Activated naive CD8-positive, alpha-beta T cell treated with anti-CD3 and anti-CD28 coated beads, Interleukin-2, amount 10 ng/mL, durations not matched to agents 7 days and 5 days (primary cell): ENCODE measurements at regions not wholly inside any gene's neighbourhood (a gene's known extent, or its start where the extent isn't known, plus 50 kb on each side); places are given as distances from the start of the nearest gene placed in this dataset.

Experiments used
- ATAC-seq: fragments of 150-1000 bp; cut with Tn5 transposase; one replicate; pipeline ENCODE4 v1.10.0; 2021; ENCODE audit warnings: low read depth, moderate library complexity
- POLR2A ChIA-PET: fragments of 350-600 bp; sonication (Branson Sonifier 250); formaldehyde crosslinking; loops from one replicate; lab custom pipeline; 2021; ENCODE audit warnings: antibody characterized with exemption; lab: Charles Lee
- DNase-seq: peaks from one replicate; pipeline ENCODE4 v3.0.0; 2021
- H3K27ac Mint-ChIP-seq: one replicate; pipeline ENCODE4 v1.8.0; 2022; ENCODE audit warnings: mild to moderate bottlenecking, mixed read lengths
- H3K27me3 Mint-ChIP-seq: one replicate; pipeline ENCODE4 v1.8.0; 2022; ENCODE audit warnings: mild to moderate bottlenecking, moderate library complexity, mixed read lengths
- H3K36me3 Mint-ChIP-seq: one replicate; pipeline ENCODE4 v1.8.0; 2021; ENCODE audit warnings: mild to moderate bottlenecking, mixed read lengths
- H3K4me1 Mint-ChIP-seq: one replicate; pipeline ENCODE4 v1.8.0; 2021; ENCODE audit warnings: mixed read lengths
- H3K4me3 Mint-ChIP-seq: one replicate; pipeline ENCODE4 v1.8.0; 2022; ENCODE audit warnings: mild to moderate bottlenecking, moderate library complexity, mixed read lengths
- H3K9me3 Mint-ChIP-seq: one replicate; pipeline ENCODE4 v1.8.0; 2021; ENCODE audit warnings: mixed read lengths

DNA sequence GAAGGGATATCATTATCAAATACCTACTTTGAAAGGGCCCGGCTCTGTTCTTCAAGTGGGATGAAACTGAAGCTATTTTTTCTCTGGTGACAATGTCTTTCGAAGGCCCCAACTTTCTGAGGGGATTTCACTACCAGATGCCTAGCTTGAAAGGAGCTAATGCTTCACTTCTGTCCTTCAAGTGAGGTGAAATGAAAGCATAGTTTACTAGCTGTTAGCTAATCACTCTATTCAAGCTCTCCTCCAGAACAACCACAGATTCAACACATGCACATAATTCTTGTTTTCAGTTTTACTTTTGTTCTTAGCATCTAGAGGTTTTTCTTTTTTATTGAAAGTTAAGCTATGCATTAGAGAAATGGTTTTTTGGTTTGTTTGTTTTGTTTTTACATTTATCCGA is 571.4 kb downstream of the NOVA1 start:
- Mint-ChIP-seq H3K4me1 (no peaks in the 10 kb centered on the region), H3K27ac (no peak overlapping the region), H3K4me3 (no peak overlapping the region), H3K9me3 (peaks cover 5% of the 10 kb centered on the region), H3K27me3 (no peaks in the 10 kb centered on the region), H3K36me3 (no peaks in the 10 kb centered on the region)
- POLR2A ChIA-PET: no interaction called here
- ATAC-seq (no peak), DNase-seq (no peak)

DNA sequence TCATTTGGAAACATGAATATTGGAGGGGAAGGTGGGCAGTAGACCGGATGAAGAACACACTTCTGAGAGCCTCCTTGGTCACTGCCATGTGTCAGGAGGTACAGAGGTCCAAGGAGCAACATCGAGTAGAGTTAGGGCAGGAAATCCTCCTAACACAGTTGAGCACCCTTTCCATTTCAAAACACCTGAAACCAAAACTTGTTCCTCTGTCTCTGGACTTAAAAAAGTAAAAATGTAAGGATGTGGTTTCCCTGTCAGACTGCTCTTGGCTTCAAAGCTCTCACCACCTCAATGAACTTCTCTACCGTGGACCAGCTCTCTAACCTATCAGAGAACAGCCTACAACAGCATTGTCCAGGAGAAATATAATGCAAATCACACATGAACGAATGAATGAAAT is 573.9 kb downstream of the NOVA1 start:
- no peaks in the 10 kb centered on the region for H3K4me1 Mint-ChIP-seq
- POLR2A ChIA-PET: no interaction called here
- no peaks in the 10 kb centered on the region for H3K36me3 Mint-ChIP-seq
- no peaks in the 10 kb centered on the region for H3K27me3 Mint-ChIP-seq
- ATAC-seq (no peak), DNase-seq (no peak)
- no peak overlapping the region for H3K27ac Mint-ChIP-seq
- H3K9me3 Mint-ChIP-seq: peaks cover 5% of the 10 kb centered on the region
- no peak overlapping the region for H3K4me3 Mint-ChIP-seq

DNA sequence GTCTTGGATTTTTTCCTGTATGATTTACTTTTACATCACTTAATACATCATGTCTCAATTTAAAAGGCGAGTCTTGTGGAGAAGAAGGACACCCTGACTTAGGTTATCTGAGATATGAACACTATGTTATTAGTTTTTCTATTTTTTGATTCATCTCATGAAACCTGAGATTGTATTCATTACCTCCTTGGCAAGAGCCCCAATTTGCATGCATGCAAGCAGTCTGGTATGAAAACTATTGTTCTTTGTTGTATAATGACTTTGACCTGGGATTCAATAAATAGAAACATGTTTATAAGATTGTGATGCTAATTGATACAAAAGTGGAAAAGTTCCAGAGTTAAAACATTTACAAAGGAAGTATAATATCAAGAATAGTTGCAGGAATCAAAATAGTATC is 576.1 kb downstream of the NOVA1 start:
- H3K4me1 Mint-ChIP-seq: no peaks in the 10 kb centered on the region
- no peak for DNase-seq
- POLR2A ChIA-PET: no interaction called here
- peaks cover 5% of the 10 kb centered on the region for H3K9me3 Mint-ChIP-seq
- no peaks in the 10 kb centered on the region for H3K36me3 Mint-ChIP-seq
- no peak for ATAC-seq
- no peaks in the 10 kb centered on the region for H3K27me3 Mint-ChIP-seq
- H3K4me3 Mint-ChIP-seq: no peak overlapping the region
- H3K27ac Mint-ChIP-seq: no peak overlapping the region

DNA sequence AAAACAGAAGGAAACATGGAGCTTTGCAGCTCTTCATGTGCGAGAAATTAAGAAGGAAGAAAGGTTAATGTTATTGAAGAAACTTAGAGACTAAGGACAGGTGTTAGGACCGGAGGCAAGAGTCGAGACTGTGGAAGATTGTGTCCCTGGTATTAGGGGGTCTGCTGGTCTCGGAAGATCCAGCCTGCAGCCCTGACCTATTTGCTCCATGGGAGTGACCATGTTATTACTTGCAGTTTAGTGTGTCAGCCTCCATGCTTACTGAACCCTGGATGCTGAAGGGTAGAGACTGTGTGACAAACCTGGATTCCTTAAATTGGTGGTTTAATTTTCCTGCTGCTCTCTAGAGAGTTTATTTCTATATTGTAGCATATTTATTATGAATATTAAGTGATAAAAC is 580.6 kb downstream of the NOVA1 start:
- POLR2A ChIA-PET: no interaction called here
- DNase-seq (no peak), ATAC-seq (no peak)
- peaks cover 8% of the 10 kb centered on the region for H3K9me3 Mint-ChIP-seq
- H3K36me3 Mint-ChIP-seq: no peaks in the 10 kb centered on the region
- no peaks in the 10 kb centered on the region for H3K4me1 Mint-ChIP-seq
- no peak overlapping the region for H3K27ac Mint-ChIP-seq
- no peaks in the 10 kb centered on the region for H3K27me3 Mint-ChIP-seq
- H3K4me3 Mint-ChIP-seq: no peak overlapping the region

DNA sequence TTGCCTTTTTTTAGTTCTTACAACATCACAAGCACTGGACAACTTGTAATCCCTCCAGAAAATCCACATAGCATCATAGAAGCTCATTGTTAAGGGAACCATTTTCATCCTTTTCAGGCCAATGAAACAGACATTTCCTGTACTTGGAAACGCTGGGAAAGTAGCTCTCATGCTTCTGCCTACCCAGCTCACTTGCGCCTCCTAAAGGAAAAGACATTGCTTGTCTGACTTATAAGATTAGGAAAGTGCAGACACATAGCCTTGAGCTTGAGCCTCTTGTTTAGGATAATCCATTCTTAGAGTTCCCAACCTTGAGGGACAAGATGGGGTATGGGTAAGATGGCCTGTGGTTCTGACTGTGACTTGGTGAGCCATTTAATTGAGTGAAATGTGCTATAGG is 589.5 kb downstream of the NOVA1 start:
- no peak for DNase-seq
- H3K9me3 Mint-ChIP-seq: peaks cover 6% of the 10 kb centered on the region
- no peak for ATAC-seq
- no peaks in the 10 kb centered on the region for H3K27me3 Mint-ChIP-seq
- no peak overlapping the region for H3K4me3 Mint-ChIP-seq
- no peak overlapping the region for H3K27ac Mint-ChIP-seq
- H3K4me1 Mint-ChIP-seq: no peaks in the 10 kb centered on the region
- no peaks in the 10 kb centered on the region for H3K36me3 Mint-ChIP-seq
- POLR2A ChIA-PET: no interaction called here

GRCh38 chr14:26004342-26004741 is 593.5 kb downstream of the NOVA1 start:
- DNase-seq (no peak), ATAC-seq (no peak)
- Mint-ChIP-seq H3K4me1 (no peaks in the 10 kb centered on the region), H3K9me3 (peaks cover 1% of the 10 kb centered on the region), H3K27ac (no peak overlapping the region), H3K27me3 (no peaks in the 10 kb centered on the region), H3K36me3 (no peaks in the 10 kb centered on the region), H3K4me3 (no peak overlapping the region)
- POLR2A ChIA-PET: no interaction called here

DNA sequence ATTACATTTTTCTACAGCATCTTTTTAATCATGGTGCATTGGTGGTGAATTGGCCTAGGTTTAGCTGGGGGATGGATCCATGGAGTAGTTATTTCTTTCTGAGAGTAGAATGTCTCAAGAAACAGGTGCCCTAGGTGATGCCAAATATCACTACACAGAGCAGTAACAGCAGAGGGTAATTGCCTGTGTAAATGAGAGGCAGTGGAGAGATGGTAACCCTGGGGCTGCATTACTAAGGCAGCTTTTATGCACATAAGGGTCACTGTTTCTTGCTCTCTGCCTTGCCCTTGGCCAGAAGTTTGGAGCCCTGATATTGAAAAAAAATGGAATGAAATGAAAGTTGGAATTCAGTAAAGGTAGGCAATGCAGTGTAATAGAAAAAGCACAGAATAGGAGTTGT is 604.0 kb downstream of the NOVA1 start:
- Mint-ChIP-seq H3K9me3 (peaks cover 2% of the 10 kb centered on the region), H3K4me1 (no peaks in the 10 kb centered on the region), H3K36me3 (no peaks in the 10 kb centered on the region), H3K27ac (no peak overlapping the region), H3K27me3 (no peaks in the 10 kb centered on the region), H3K4me3 (no peak overlapping the region)
- DNase-seq: no peak
- no peak for ATAC-seq
- POLR2A ChIA-PET: interaction anchor here (0.7 kb wide), 1 partner anchor 1169 kb away, joined by 5 read pairs; no protein-coding TSS in a partner anchor

- H3K4me1 Mint-ChIP-seq: no peaks in the 10 kb centered on the region
- no peak for DNase-seq
- H3K27me3 Mint-ChIP-seq: no peaks in the 10 kb centered on the region
- no peak overlapping the region for H3K4me3 Mint-ChIP-seq
- no peak for ATAC-seq
- no peaks in the 10 kb centered on the region for H3K36me3 Mint-ChIP-seq
- no peak overlapping the region for H3K27ac Mint-ChIP-seq
- POLR2A ChIA-PET: no interaction called here
- peaks cover 4% of the 10 kb centered on the region for H3K9me3 Mint-ChIP-seq
These were observed 609.3 kb downstream of the NOVA1 start for GRCh38 chr14:25988536-25988935.

- no peak overlapping the region for H3K4me3 Mint-ChIP-seq
- H3K9me3 Mint-ChIP-seq: peaks cover 13% of the 10 kb centered on the region
- no peak overlapping the region for H3K27ac Mint-ChIP-seq
- no peaks in the 10 kb centered on the region for H3K27me3 Mint-ChIP-seq
- no peaks in the 10 kb centered on the region for H3K4me1 Mint-ChIP-seq
- POLR2A ChIA-PET: no interaction called here
- ATAC-seq (no peak), DNase-seq (no peak)
- no peaks in the 10 kb centered on the region for H3K36me3 Mint-ChIP-seq
These were observed 642.1 kb downstream of the NOVA1 start for GRCh38 chr14:25955772-25956171.

DNA sequence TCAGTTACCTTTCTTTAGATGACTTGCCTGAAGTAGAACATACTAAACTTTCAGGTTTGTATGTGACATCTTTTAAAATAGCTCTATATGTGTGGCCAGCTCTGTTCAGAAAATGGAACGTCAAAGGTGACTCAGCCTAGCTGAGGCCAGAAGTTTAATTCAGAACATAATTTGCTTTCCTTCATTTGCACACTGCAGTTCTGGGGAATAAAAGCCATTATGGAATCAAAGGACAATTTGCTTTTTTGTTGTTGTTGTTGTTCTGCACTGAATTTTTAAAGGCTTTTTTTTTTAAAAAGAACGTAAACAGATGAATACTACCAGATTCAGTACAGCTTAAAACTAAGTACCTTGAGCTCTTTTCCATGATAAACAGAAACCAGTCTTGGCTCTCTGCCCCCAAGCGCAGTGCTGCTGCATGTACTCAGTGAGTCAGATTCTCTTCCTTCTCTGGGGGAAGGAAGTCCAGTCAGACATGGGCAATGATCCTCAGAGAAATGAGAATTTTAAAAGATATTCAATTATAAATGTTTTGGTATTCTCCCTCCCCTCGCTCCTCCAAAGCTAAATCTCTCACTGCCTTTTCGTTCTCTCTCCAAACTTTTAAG is 644.2 kb downstream of the NOVA1 start:
- Mint-ChIP-seq H3K27ac (no peak overlapping the region), H3K36me3 (no peaks in the 10 kb centered on the region), H3K4me3 (no peak overlapping the region), H3K27me3 (no peaks in the 10 kb centered on the region), H3K4me1 (no peaks in the 10 kb centered on the region), H3K9me3 (peaks cover 13% of the 10 kb centered on the region)
- POLR2A ChIA-PET: no interaction called here
- DNase-seq (no peak), ATAC-seq (no peak)

- Mint-ChIP-seq H3K27me3 (no peaks in the 10 kb centered on the region), H3K4me3 (no peak overlapping the region), H3K27ac (no peak overlapping the region), H3K4me1 (no peaks in the 10 kb centered on the region), H3K36me3 (no peaks in the 10 kb centered on the region), H3K9me3 (peaks cover 3% of the 10 kb centered on the region)
- no peak for DNase-seq
- POLR2A ChIA-PET: no interaction called here
- ATAC-seq: no peak
These were observed 652.1 kb downstream of the NOVA1 start for GRCh38 chr14:25945746-25946145.

- Mint-ChIP-seq H3K36me3 (no peaks in the 10 kb centered on the region), H3K27ac (no peak overlapping the region), H3K4me3 (no peak overlapping the region), H3K9me3 (peaks cover 3% of the 10 kb centered on the region), H3K4me1 (no peaks in the 10 kb centered on the region), H3K27me3 (no peaks in the 10 kb centered on the region)
- no peak for ATAC-seq
- no peak for DNase-seq
- POLR2A ChIA-PET: no interaction called here
These were observed 653.8 kb downstream of the NOVA1 start for GRCh38 chr14:25944020-25944419.

GRCh38 chr14:25943329-25943728 is 654.5 kb downstream of the NOVA1 start:
- POLR2A ChIA-PET: no interaction called here
- Mint-ChIP-seq H3K27ac (no peak overlapping the region), H3K27me3 (no peaks in the 10 kb centered on the region), H3K4me1 (no peaks in the 10 kb centered on the region), H3K4me3 (no peak overlapping the region), H3K9me3 (peaks cover 3% of the 10 kb centered on the region), H3K36me3 (no peaks in the 10 kb centered on the region)
- no peak for ATAC-seq
- DNase-seq: no peak

GRCh38 chr14:25942090-25942489 is 655.7 kb downstream of the NOVA1 start:
- no peak for ATAC-seq
- no peak for DNase-seq
- POLR2A ChIA-PET: interaction anchor here (0.5 kb wide), 1 partner anchor 221 kb away, joined by 3 read pairs; no protein-coding TSS in a partner anchor
- H3K4me1 Mint-ChIP-seq: no peaks in the 10 kb centered on the region
- no peaks in the 10 kb centered on the region for H3K27me3 Mint-ChIP-seq
- H3K27ac Mint-ChIP-seq: no peak overlapping the region
- peaks cover 3% of the 10 kb centered on the region for H3K9me3 Mint-ChIP-seq
- no peak overlapping the region for H3K4me3 Mint-ChIP-seq
- H3K36me3 Mint-ChIP-seq: no peaks in the 10 kb centered on the region

DNA sequence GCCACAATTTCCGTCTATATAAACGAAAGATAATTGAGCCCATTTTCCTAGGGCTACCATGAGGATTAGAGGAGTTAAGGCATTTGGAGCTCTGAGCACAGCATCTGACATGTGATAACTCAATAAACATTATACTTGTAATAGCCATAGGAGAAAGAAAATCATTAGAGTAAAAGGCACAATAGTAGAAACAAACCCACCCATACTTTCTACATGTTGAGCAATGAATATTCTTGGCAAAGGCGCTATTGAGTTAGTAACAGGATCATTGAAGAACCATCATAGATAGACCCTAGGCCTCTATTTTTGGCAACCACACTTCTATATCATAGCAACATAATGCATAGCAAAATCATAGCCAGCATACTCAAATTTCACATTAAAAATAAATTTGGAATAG is 664.1 kb downstream of the NOVA1 start:
- Mint-ChIP-seq H3K27ac (no peak overlapping the region), H3K36me3 (no peaks in the 10 kb centered on the region), H3K9me3 (peaks cover 2% of the 10 kb centered on the region), H3K27me3 (no peaks in the 10 kb centered on the region), H3K4me1 (no peaks in the 10 kb centered on the region), H3K4me3 (no peak overlapping the region)
- no peak for ATAC-seq
- POLR2A ChIA-PET: no interaction called here
- DNase-seq: no peak
